ENCODE measurements at regions not wholly inside any gene's neighbourhood (a gene's known extent, or its start where the extent isn't known, plus 50 kb on each side); places are given as distances from the start of the nearest gene placed in this dataset.

DNA sequence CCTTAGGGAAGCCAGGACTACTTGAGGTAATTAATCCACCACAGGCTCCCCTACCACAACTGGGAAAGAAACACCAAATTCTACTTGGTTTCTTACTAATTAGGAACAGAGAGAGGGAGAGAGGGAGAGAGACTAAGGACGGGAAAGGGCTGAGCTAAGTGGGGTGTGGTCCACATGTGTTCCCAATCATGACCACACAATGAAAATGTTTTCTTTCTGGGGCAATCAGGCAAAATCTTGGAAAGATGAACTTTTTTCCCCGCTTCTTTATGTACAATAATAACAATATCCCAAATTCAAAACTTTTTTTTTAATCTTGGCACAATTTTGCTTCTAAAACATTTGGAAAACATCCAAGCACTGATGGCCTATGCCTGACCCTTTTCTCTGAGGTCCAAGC is 734.4 kb downstream of the MAFB start:
- DNase-seq = no peak

DNA sequence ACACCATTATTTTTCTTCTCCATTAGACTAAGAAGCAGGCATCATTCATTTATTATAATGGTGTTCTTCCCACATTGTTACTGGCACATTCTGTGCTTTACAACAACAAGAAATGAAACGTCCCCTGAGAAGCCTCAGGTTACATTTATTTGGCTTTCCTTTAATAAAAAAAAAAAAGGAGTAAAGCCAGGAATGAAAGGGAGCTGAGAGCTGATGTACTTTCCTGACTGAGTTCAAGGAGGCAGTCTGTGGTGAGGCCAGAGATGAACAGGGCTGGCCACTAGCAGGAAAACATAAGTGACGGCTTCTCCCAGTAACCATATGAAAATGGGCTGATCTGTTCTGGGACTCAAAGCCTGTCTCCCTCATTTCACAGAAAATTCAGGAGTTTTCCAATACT is 742.1 kb downstream of the MAFB start:
- DNase-seq = no peak

DNA sequence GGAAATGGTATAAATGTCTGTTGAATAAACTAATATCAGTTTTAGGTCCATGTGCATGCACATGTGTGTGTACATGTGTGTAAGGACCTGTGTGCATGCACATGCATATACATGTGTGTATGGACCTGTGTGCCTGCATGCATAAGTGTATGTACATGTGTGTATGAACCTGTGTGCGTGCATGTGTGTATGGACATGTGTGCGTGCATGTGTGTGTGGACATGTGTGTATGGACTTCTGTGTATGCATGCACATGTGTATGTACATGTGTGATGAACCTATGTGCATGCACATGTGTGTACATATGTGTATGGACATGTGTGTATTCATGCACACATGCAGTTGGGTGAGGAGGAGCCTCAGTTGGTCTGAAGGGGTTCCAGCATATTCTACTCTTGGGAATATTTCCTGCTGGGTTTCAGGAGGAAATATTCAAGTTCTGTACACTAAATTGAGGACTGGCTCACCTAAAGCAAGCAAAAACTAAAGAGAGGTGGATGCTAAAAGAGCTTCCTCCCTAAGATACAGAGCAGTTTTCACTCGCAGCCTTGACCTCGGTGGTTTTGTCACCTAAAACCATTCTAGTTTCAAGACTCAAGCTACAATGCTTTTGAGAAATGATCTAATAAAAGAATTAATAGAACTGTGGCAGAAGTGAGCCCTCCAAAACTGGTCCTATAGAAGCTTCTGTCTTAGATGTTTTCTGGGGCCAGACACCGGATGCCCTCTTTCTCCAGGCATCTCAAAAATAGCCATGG is 742.8 kb downstream of the MAFB start:
- DNase-seq = no peak

DNA sequence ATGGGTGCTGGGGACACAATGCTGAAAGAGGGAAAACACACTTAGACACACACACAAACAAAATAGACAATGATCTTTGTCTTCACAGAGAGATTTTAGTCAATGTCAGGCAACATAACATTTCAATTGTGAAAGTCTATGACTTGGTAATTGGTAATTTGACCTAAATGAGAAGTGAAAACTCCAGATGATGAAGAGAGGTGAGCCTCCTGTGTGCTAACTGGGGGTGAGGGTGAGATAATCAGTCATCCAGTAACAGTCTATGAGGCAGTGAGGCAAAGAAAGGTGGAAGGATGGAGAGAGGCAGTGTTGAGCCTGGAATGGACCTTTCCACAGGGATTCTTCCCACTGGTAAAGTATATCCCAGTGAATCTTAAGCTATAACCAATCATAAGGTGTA is 744.2 kb downstream of the MAFB start:
- no peak for DNase-seq

DNA sequence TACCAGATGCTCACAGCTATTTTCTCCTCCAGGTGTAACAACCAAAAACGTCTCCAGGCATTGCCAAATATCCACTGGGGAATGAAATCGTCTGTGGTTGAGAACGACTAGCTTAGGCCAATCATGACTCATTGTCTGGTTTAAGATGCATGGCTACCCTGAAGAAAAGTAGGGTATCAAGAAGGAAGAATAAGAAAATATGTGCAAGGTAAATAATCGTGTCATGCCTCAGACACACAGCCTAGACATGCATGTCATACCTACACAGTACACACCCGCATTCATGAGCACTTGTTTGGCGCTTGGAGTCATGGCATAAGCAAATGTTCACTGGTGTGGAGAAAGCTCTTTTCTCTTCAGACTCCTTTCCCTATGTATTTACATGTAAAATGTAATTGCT is 745.7 kb downstream of the MAFB start:
- DNase-seq = no peak

DNA sequence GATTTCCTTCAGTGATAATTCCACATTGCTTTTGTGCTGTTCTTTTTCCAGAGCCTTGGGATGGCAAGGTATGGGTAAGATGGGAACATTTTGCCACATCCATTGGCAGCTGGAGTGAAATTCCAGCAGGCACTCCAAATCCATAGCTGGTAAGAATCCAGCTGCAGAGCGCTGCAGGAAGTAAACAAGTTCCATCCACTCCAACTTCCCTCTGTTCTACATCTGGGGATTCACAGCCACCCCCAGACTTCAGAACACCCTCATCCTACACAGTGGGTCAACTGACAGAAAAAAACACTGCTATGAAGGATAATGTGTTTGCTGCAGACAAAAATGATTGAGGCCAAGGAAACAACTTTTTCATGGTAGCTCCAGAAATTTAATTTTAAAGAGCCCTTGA is 747.8 kb downstream of the MAFB start:
- no peak for DNase-seq

DNA sequence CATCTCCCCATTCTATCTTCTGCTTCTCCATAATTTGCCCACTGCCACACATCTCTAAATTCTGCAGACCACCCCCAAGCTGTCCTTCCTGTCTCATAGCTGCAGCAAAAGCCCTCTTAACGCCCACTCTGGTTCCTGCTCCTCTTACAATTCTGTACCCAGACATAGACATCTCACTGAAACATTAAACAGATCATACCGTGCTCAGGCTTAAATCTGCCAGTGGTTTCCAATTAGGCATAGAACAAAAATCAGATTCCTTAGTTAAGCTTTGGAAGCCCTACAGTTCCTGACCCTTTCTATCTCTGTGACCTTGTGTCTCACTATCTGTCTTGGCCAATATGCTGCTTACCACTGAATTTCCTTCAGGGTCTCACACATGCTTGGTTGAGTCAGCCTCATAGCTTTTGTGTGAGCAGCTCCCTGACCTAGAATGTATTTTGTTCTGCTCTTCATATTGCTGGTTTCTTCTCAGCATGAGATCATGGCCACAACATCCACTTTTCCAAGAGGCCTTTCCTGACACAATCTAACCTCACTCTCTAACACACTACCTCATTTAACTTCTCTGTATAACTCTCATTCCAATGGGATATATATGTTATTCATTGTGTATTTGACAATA is 749.7 kb downstream of the MAFB start:
- DNase-seq = no peak

DNA sequence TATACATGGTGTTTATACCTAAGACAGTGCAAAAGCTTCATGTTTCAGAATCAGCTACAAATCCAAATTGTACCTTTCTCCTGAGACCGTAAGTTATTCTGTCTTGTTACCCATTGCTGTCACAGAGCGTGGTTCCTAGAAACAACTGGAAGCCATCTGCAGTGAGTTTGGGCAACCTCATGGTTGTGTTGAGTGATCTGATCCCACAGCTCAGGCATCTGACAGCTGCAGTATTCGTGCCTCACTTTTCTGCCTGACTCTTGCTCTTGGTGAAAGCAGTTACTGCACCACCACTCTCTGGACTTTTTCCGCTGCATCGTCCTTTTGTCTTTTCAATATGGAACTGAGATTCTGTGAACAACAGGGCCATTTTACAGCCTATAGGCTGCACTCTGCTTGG is 752.6 kb downstream of the MAFB start:
- DNase-seq = no peak

DNA sequence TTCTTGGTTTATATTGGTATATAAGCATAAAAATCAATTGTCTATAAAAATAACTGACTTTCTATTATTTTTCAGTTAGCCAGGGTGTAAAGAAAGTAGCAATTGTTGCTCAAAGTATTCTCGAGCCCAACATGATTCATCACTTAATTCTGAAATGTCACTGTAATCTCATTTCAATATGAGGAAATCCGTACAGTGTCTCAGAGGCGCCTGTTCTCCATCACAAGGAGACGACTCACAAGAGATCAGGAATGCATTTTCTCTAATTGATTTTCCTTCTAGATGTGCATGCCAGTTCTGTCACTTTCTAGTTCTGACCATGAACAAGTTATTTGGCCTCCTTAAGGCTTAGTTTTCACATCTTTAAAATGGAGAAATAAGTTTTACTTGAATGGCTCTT is 753.1 kb downstream of the MAFB start:
- no peak for DNase-seq

DNA sequence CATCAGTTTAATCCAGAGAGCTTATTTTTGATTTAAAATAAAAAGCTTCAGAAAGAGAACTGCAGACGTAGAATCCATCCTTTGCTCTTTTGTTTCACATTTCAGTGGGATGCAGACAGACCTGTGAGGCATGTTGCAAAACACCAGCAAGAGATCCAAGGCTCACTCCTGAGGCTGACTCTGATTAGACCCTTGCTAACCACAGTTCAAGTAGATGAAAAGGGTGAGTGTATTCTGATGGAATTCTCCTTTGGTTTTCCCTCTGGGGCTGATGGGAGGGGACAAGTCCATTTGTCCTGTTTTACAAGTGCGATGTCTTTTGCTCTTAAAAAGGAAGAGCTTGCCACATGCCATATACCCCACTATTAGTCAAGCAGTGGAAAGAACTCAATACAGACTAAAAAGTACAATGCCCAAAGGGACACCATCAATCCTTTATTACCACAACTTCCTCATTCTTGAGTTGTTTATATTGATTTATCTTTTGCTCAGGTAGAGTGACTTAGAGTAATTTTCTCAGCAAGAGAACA is 772.7 kb downstream of the MAFB start:
- DNase-seq = no peak

DNA sequence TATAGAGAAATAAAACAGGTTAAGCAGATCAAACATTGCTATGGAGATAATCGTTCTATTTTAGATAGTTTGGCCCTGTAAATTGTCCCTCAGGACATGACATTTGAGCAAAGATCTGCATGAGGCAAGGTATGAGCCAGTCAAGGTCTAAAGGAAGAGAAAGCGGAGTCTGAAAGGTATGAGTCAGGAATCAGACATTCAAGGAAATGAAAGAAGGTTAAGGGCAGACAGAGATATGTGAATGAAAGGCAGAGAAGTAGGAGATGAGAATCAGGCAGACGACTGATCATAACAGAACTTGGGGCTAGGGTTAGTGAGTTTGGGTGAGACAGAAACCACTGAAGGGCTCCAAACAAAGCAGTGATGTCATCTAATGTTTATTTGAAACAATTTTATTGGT is 775.8 kb downstream of the MAFB start:
- DNase-seq = no peak

DNA sequence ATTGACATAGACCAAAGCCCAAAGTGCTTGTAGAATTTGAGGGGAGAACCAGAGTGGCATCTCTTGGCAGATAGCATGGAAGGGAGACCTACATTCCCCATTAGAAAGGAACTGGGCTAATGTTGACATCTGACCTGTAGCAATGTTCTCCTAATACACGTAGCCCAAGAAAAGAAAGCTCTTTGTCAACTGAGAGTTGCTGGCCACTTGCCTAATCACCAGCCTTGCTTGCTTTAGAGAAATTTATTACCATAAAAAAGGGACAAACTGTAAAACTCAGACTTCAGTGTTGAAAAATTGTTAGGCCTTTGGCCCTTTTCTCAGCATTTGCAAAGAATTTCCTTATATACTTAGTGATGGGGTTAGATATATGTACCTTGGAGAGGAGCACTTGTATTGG is 777.5 kb downstream of the MAFB start:
- DNase-seq = no peak

DNA sequence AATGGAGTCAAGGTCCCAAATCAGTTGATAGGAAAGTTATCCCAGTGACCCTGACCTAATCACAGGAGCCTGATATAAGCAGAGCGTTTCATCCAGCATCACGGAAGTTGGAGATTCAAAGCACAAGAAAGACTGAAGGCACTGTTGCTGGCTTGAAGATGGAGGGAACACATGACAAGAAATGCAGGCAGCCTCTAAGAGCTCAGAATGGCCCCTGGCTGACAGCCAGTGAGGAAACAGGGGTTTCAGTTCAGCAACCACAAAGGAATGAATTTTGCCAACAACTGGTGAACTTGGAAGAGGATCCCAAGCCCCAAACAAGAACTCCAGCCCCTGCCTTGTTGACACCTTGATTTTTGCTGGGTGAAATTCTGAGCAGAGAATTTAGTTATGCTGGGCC is 778.5 kb downstream of the MAFB start:
- no peak for DNase-seq

DNA sequence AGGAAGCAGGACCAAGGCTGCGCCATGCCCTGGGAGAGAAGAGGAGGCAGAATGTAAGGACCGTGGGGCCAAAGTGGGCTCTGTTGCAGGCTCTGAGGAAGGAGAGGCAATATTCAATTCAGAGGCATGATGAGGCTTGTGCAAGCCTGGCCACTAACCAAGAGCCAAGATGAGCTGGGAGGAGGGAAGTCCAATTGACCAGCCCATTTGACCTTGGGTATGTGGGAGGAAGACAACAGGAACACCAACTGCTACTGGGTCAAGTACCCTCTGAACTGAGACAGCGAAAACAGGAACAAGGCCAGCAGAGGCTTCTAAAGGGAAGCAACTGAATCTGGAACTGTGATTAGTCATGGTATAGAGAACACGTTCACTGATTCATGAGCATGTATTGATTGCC is 779.6 kb downstream of the MAFB start:
- DNase-seq = no peak

DNA sequence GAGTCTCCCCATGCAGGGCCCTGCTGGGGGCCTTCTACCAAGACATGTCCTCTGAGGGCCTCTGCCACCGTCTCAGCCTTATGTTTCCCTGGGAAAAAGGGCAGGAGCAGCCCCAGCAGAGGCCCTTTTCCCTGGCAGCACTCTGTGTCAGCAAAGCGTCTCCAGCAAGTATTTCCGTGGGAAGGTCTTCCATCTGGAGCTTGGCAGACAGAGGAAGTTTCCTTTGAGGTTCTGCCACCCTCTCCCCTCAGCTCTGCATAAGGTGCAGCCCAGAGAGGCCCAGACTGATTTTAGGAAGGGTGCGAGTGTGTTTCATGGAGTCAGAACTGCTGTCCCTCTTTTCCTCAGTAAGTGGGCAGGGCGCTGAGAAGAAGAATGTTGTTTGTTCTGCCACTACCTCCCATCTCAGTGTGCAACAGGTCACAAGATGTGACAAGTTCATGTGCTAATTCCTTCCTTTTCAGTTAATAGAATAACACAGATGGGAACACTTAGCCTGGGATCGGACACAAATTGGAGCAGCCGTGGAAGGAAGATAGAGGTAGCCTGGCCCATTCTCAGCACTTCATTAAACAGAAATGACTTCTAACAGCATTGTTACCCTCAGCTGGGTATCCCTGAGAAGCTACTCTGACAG is 784.4 kb downstream of the MAFB start:
- no peak for DNase-seq

DNA sequence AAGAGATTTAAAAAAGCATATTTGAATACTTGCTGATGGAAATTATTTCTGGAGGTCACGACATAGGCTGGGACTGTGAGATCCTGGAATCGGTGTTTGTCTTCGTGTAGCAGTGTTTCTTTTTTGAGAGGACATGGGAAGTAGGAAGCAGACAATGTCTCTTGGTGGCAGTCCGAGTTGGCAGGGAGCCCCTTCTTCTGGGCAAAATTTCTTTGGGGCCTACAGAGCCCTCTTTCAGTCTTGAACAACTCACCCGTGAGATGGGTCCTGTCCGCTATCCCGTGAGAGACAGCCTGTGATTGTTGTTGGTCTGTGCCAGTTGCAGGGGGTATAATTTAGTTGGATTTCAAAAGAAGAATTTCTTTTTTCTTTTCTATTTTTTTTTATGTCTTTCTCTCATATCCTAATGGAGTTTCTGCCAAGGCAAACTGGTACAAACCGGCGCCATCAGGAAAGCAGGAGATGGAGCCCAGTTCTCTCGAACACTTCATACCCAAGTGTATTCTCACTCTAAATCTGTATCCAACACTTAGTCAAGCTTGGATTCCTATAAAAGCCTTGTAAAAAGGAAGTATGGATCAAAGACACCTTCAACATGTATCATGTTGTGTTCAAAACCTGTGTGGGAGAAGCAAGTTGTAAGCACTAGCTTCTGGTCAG is 785.1 kb downstream of the MAFB start:
- no peak for DNase-seq

DNA sequence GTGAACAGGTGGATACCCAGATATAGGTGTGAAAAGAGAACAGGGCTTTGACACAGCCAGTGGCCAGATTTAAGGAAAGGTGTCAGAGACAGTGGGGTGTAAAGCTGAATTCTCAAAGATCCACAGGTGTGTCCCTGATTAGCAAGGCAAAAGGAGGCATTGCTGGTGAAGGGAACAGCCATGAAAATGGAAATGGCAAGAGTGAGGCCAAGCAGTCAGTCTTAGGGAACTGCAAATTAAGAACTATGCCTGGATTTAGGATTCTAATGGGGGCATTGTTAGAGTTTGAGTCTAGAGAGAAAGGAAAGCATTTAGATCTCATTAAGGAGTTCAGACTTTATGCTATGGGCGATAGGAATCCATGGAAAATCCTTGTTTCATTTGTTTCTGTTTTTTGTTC is 789.2 kb downstream of the MAFB start:
- no peak for DNase-seq

DNA sequence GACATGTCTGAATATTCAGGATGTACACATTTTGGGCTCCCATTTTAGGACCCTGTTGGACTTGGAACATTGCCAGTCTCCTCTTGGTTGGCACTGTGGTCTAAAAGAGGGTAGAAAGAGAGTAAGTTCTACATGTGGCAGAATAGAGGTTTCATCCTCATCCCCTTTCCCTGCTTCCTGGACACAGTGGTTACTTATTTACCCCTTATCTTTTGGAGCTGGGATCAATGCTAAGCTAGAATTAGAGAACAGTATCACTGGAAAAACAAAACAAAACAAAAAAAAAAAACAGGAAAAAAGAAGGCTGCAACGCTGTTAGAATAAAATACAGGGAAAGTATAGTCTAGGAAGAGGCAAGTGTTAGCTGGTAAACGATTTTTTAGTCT is 790.6 kb downstream of the MAFB start:
- DNase-seq = no peak

DNA sequence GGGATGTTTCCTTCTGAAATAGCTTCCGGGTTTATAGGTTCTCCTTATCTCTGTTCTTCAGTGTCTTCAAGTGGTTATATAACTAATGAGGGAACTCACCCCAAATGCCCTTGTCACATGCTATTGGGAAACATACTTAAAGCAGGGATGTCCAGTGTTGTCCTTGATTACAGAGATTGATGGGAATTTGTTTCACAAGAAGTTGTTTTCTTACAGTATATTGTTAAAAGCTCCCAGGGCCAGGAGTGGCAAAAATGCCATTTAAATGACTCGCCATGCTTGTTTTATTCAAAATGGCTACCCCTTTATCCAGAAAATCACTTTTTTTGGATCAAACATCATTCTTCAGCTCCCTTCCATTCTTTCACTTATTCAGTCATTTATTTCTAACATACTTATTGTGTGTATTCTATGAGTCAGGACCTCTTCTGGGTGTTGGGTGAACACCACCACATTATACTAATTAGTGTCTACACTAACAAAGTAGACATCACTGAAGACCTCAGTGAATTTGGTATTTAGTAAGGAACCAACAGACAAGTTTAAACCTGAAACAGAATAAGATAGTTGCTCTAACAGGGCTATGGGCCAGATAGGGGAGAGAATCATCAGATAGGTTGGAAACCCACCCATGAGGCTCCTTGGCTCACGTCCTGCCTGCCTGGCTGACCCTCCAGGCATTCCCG is 791.1 kb downstream of the MAFB start:
- DNase-seq = no peak

DNA sequence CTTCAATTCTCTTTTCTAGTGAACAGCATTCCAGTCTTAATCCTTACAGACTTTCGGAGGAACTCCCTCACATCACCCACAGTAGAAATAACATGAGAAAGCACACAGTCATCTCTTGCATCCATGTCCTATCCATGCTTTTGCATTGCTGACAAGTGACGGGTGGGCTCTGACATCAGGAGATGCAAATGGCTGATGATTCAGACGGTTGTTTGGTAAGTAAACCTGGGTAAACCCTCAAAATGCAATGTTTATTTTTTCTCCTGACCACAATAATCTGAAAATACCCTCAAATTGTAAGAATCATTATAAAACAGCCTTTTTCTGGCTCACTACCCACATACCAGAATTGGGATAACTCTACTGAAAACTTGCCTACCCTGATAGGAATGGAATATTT is 792.0 kb downstream of the MAFB start:
- DNase-seq = no peak

DNA sequence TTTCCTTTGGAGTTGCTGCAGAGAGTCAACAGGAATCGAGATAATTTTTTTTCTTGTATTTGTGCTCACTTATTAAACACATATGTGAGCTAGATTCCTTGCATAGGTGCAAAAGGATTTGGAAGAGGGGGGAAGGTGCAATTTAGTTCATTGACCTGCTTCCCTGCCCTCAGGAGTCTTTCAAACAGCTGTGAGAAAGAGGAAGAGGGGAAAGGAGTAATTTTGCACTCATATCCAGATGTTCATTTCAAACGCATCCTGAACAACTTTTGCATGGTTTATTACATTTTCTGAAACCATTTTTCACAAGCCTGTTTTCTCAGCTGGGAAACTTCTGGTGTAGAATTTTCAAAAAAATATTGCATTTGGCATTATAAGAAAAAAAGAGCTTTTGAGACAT is 795.0 kb downstream of the MAFB start:
- no peak for DNase-seq

DNA sequence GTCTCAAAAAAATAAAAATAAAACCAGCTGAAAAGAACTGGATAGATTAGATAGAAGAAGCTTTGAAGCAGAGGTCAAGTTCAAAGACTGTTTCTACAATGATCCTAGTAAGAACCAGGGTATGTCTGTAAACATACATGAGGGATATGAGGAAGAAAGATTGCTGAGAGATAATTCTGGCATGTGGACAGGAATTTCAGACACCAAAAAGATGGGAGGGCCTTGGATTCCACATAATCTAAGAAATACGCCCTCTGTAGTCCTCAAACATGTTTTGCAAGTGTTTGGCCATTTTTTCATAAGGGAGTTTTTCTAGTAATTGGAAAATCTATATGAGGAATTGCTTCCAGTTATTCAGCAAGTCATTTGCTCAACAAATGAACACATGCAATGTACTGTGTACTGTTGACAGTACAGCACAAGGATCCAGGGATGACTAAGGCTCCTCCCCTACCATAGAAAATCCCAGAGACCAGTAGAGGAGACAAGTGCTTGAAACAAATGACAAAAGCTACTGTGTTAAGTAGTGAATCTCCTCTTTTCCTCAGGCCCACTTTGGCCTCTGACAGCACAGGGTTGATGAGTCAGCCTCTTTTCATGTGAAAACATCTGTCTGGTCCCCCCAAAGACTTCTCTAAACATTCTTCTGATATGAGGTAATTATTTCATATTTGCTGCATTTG is 795.9 kb downstream of the MAFB start:
- no peak for DNase-seq

DNA sequence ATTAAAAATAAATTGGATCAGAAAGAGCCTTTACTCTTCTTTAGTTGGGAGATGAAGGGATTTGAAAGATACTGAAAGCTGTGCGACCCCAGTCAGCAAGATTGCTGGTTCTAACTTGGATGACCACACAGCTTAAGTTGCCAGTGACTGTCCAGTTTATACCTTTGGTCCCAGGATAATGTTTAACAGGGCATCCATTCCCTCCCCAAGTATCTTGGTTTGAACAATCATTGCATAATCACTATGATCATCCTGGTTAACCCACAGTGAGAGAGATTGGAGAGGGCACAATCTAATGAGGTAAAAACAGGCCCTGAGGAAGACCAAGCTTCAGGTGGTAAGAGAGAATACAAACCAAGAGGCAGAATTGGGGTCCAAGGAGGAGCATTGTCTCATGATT is 798.3 kb downstream of the MAFB start:
- DNase-seq = no peak

Measured in stimulated activated CD8-positive, alpha-beta memory T cell treated with anti-CD3 and anti-CD28 coated beads, Interleukin-4, amount 100 ng/mL, for 48 hours (primary cell).